Neural cell (in vitro differentiated cells): ENCODE measurements at regions not wholly inside any gene's neighbourhood (a gene's known extent, or its start where the extent isn't known, plus 50 kb on each side); places are given as distances from the start of the nearest gene placed in this dataset.

Experiments
- CTCF ChIP-seq: fragments of 450-650 bp; IDR thresholded peaks from 2 replicates; pipeline ENCODE4 v1.5.1; 2014; ENCODE audit warnings: antibody characterized with exemption, mild to moderate bottlenecking, moderate library complexity; ENCODE audit not compliant: poor library complexity, severe bottlenecking
- EZH2 ChIP-seq: fragments of 200-600, 300-800 bp; shearing (Covaris generic), sonication (generic); IDR thresholded peaks from 2 replicates; pipeline ENCODE4 v1.6.1; 2014; ENCODE audit warnings: antibody characterized with exemption, low read length, borderline replicate concordance, mild to moderate bottlenecking; ENCODE audit not compliant: insufficient read depth, poor library complexity, severe bottlenecking
- POLR2AphosphoS5 ChIP-seq: IDR thresholded peaks from 2 replicates; pipeline ENCODE4 v1.6.1; 2012
- SMC3 ChIP-seq: fragments of 450-650 bp; conservative IDR thresholded peaks from 2 replicates; pipeline ENCODE4 v1.6.1; 2014; ENCODE audit warnings: antibody characterized with exemption, mild to moderate bottlenecking, moderate library complexity; ENCODE audit not compliant: poor library complexity

GRCh38 chr10:44684661-44685060, 226.5 kb upstream of the TMEM72 start:
- no peak for TF ChIP-seq CTCF
- no peak for TF ChIP-seq POLR2AphosphoS5
- no peak for TF ChIP-seq EZH2
- no peak for TF ChIP-seq SMC3
